ENCODE measurements at regions not wholly inside any gene's neighbourhood (a gene's known extent, or its start where the extent isn't known, plus 50 kb on each side); places are given as distances from the start of the nearest gene placed in this dataset.

DNA sequence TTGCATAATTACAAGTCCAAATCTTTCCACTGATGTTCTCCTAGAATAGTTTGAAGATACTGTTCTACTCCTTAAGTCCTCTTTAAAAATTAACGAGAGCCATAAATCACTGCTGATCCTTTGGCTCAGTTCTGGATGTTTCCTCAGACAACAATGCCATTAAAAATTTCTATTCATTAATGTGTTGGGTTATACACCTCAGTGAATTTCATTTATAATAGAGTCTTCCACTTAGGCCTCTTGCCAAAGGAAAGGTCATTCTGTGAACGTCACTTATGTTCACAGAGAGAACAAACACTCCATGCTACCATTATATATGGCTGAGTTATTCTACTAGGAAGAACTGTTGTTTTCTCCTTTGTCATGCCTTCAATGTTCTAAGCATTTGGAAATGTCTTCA is 1472.3 kb upstream of the CELF4 start:
- H3K36me3 ChIP-seq (ENCODE audit: control insufficient read depth, insufficient read depth, low read length) = no peaks in the 10 kb centered on the region
- no peak for ATAC-seq
- no peaks in the 10 kb centered on the region for H3K9me3 ChIP-seq (ENCODE audit: control insufficient read depth, insufficient read depth, low read length)
- H3K36me3 Mint-ChIP-seq = peaks cover 15% of the 10 kb centered on the region
- no peak for DNase-seq
- intact Hi-C loops (cut with micrococcal nuclease) = no loop called here
- H3K27ac ChIP-seq (ENCODE audit: low read length) = no peak overlapping the region
- TF ChIP-seq, protein P1, sequence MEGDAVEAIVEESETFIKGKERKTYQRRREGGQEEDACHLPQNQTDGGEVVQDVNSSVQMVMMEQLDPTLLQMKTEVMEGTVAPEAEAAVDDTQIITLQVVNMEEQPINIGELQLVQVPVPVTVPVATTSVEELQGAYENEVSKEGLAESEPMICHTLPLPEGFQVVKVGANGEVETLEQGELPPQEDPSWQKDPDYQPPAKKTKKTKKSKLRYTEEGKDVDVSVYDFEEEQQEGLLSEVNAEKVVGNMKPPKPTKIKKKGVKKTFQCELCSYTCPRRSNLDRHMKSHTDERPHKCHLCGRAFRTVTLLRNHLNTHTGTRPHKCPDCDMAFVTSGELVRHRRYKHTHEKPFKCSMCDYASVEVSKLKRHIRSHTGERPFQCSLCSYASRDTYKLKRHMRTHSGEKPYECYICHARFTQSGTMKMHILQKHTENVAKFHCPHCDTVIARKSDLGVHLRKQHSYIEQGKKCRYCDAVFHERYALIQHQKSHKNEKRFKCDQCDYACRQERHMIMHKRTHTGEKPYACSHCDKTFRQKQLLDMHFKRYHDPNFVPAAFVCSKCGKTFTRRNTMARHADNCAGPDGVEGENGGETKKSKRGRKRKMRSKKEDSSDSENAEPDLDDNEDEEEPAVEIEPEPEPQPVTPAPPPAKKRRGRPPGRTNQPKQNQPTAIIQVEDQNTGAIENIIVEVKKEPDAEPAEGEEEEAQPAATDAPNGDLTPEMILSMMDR (IDR thresholded peaks at IDR 0.05) = no peak
- WGBS (ENCODE audit: insufficient coverage) = no CpG with 5 or more reads among the region's 2 CpGs
- H3K27ac Mint-ChIP-seq = no peak overlapping the region
- H3K27me3 ChIP-seq (ENCODE audit: control insufficient read depth, insufficient read depth, low read length) = no peaks in the 10 kb centered on the region
- H3K4me3 Mint-ChIP-seq = no peak overlapping the region
- peaks cover 23 to 32% of the 10 kb centered on the region in 2 donors for H3K9me3 Mint-ChIP-seq
- no peak overlapping the region for H3K4me3 ChIP-seq (ENCODE audit: low read length)
- no peaks in the 10 kb centered on the region for H3K4me1 ChIP-seq (ENCODE audit: control insufficient read depth, insufficient read depth, low read length)
- H3K4me1 Mint-ChIP-seq = no peaks in the 10 kb centered on the region
- H3K27me3 Mint-ChIP-seq (ENCODE audit: low read depth in 2 of 2) = no peaks in the 10 kb centered on the region

DNA sequence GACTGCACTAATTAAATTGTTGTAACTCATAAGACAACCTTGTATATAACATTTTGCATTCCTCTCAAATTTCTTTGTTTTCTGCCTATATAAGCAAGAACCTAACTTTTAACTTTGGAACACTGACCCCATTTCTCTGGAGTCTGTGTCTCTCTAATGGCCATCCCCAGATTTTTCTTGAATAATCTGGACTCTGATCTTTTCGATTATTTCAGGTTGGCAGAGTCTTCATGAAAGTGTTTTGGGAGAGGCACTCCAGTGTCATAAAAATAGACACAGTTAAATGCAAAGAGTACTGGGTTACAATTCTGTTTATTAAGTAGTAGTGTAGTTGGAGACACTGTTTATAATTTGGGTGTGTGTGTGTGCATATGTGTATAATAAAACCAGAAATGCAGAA is 1467.7 kb upstream of the CELF4 start:
- TF ChIP-seq, protein P1 (IDR thresholded peaks at IDR 0.05) = no peak
- Mint-ChIP-seq H3K4me1 (no peaks in the 10 kb centered on the region), H3K27me3 (ENCODE audit: low read depth in 2 of 2) (no peaks in the 10 kb centered on the region), H3K36me3 (peaks cover 15% of the 10 kb centered on the region), H3K4me3 (no peak overlapping the region), H3K27ac (no peak overlapping the region), H3K9me3 (peaks cover 14 to 25% of the 10 kb centered on the region in 2 donors)
- no peak overlapping the region for H3K27ac ChIP-seq (ENCODE audit: low read length)
- DNase-seq = no peak
- intact Hi-C loops (cut with micrococcal nuclease) = no loop called here
- H3K9me3 ChIP-seq (ENCODE audit: control insufficient read depth, insufficient read depth, low read length) = no peaks in the 10 kb centered on the region
- H3K27me3 ChIP-seq (ENCODE audit: control insufficient read depth, insufficient read depth, low read length) = no peaks in the 10 kb centered on the region
- no peak for ATAC-seq
- H3K4me1 ChIP-seq (ENCODE audit: control insufficient read depth, insufficient read depth, low read length) = no peaks in the 10 kb centered on the region
- 95% methylated on average over 1 of the region's 1 CpG for WGBS (ENCODE audit: insufficient coverage)
- no peak overlapping the region for H3K4me3 ChIP-seq (ENCODE audit: low read length)
- no peaks in the 10 kb centered on the region for H3K36me3 ChIP-seq (ENCODE audit: control insufficient read depth, insufficient read depth, low read length)

DNA sequence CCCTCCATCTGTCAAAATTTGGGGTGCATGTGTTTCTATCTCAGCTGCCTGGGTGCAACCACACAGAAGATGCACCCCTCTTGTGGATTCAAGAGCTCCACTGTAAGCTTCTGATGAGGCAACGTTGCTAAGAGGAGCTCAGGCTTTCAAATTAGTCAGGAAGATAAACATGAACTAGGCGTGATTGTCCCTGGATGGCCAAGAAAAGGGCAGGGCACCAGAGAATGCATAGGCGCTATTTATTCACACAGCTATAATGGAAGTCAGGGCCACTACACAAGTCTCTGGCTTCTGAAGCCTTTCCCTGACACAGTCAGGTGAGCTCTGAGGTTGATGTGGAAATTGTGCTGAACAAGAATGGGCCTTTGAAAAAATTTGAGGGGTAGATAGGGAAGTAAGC is 1466.0 kb upstream of the CELF4 start:
- Mint-ChIP-seq H3K36me3 (peaks cover 15% of the 10 kb centered on the region), H3K4me1 (no peaks in the 10 kb centered on the region), H3K9me3 (peaks cover 10 to 18% of the 10 kb centered on the region in 2 donors), H3K4me3 (no peak overlapping the region), H3K27ac (no peak overlapping the region), H3K27me3 (ENCODE audit: low read depth in 2 of 2) (no peaks in the 10 kb centered on the region)
- Histone ChIP-seq H3K4me1 (ENCODE audit: control insufficient read depth, insufficient read depth, low read length) (no peaks in the 10 kb centered on the region), H3K9me3 (ENCODE audit: control insufficient read depth, insufficient read depth, low read length) (no peaks in the 10 kb centered on the region), H3K4me3 (ENCODE audit: low read length) (no peak overlapping the region), H3K27ac (ENCODE audit: low read length) (no peak overlapping the region), H3K36me3 (ENCODE audit: control insufficient read depth, insufficient read depth, low read length) (no peaks in the 10 kb centered on the region), H3K27me3 (ENCODE audit: control insufficient read depth, insufficient read depth, low read length) (no peaks in the 10 kb centered on the region)
- WGBS (ENCODE audit: insufficient coverage) = 79% methylated on average over 3 of the region's 3 CpGs
- TF ChIP-seq, protein P1 (IDR thresholded peaks at IDR 0.05) = no peak
- intact Hi-C loops (cut with micrococcal nuclease) = no loop called here
- no peak for DNase-seq
- ATAC-seq = no peak

DNA sequence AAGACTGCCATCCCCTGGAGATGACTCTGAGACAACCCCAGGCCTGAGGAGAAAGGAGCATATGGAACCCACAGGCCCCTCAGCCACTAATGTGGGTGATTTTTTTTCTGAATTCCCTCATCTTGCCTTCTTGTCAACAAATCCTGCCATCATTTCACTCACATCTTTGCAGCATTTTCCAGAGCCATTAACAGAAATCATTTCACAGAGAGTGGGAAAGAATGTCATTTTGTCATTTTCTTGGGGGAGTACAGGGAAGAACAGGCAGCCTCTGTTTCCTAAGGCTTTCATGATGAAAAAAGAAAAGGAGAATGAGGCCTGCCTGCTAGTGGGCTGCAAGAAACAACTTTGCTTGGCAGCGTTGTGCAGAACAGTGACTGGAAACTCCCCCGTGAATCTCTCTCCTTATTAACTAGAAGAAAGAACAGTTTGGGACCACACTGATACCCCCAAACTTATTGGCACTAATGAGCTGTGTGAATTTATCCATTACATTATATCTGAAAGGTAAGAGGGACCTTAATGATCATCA is 1464.6 kb upstream of the CELF4 start:
- no peaks in the 10 kb centered on the region for H3K4me1 Mint-ChIP-seq
- H3K36me3 Mint-ChIP-seq = peaks cover 6% of the 10 kb centered on the region
- H3K36me3 ChIP-seq (ENCODE audit: control insufficient read depth, insufficient read depth, low read length) = no peaks in the 10 kb centered on the region
- H3K4me1 ChIP-seq (ENCODE audit: control insufficient read depth, insufficient read depth, low read length) = no peaks in the 10 kb centered on the region
- no peak overlapping the region for H3K4me3 Mint-ChIP-seq
- TF ChIP-seq, protein P1 (IDR thresholded peaks at IDR 0.05) = no peak
- DNase-seq (no peak), ATAC-seq (no peak)
- no CpG with 5 or more reads among the region's 2 CpGs for WGBS (ENCODE audit: insufficient coverage)
- H3K27ac ChIP-seq (ENCODE audit: low read length) = no peak overlapping the region
- peaks cover 6 to 17% of the 10 kb centered on the region in 2 donors for H3K9me3 Mint-ChIP-seq
- no peaks in the 10 kb centered on the region for H3K27me3 Mint-ChIP-seq (ENCODE audit: low read depth in 2 of 2)
- no peak overlapping the region for H3K27ac Mint-ChIP-seq
- H3K9me3 ChIP-seq (ENCODE audit: control insufficient read depth, insufficient read depth, low read length) = no peaks in the 10 kb centered on the region
- intact Hi-C loops (cut with micrococcal nuclease) = no loop called here
- H3K4me3 ChIP-seq (ENCODE audit: low read length) = no peak overlapping the region
- H3K27me3 ChIP-seq (ENCODE audit: control insufficient read depth, insufficient read depth, low read length) = no peaks in the 10 kb centered on the region
